ENCODE measurements at regions not wholly inside any gene's neighbourhood (a gene's known extent, or its start where the extent isn't known, plus 50 kb on each side); places are given as distances from the start of the nearest gene placed in this dataset.

DNA sequence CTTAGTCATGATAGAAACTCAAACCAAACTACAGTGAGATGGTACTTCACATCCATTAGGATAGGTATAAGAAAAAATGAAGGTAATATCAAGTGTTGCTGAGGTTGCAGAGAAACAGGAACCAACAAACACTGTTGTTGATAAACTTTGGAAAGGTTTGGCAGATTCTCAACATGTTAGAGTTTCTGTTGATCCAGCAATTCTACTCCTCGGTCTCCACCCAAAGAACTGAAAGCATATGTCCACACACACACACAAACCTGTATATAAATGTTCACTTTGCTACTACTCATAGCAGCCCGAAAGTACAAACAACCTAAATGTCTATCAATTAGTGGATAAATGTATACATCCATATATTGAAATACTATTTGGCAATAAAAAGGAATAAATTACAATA lies 128.3 kb upstream of the CARMIL1 start:
- TF ChIP-seq, protein P1, sequence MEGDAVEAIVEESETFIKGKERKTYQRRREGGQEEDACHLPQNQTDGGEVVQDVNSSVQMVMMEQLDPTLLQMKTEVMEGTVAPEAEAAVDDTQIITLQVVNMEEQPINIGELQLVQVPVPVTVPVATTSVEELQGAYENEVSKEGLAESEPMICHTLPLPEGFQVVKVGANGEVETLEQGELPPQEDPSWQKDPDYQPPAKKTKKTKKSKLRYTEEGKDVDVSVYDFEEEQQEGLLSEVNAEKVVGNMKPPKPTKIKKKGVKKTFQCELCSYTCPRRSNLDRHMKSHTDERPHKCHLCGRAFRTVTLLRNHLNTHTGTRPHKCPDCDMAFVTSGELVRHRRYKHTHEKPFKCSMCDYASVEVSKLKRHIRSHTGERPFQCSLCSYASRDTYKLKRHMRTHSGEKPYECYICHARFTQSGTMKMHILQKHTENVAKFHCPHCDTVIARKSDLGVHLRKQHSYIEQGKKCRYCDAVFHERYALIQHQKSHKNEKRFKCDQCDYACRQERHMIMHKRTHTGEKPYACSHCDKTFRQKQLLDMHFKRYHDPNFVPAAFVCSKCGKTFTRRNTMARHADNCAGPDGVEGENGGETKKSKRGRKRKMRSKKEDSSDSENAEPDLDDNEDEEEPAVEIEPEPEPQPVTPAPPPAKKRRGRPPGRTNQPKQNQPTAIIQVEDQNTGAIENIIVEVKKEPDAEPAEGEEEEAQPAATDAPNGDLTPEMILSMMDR (conservative IDR thresholded peaks at IDR 0.05 in 1 of 2, IDR thresholded peaks at IDR 0.05 in 1 of 2; ENCODE audit: extremely low read depth in 1 of 2, insufficient read depth in 1 of 2, low read depth in 1 of 2, low read length in 2 of 2): no peak
- no peak for TF ChIP-seq EZH2 (IDR thresholded peaks at IDR 0.05; ENCODE audit: borderline replicate concordance, low read length)
